NT2/D1 (cell line): ENCODE measurements at regions not wholly inside any gene's neighbourhood (a gene's known extent, or its start where the extent isn't known, plus 50 kb on each side); places are given as distances from the start of the nearest gene placed in this dataset.
"Not testable (repeated sequence)": the region's sequence is repeated elsewhere in the genome, so short reads cannot be mapped to it uniquely, and the experiment has no call there.

Source experiments
- DNase-seq: peaks from one replicate; pipeline ENCODE4 v3.0.0-alpha.2; 2011; ENCODE audit warnings: low read depth, low spot score
- H3K27me3 ChIP-seq: 2 replicates; pipeline ENCODE4 v1.6.0; 2011; ENCODE audit warnings: mild to moderate bottlenecking; ENCODE audit not compliant: insufficient read length, insufficient read depth
- H3K36me3 ChIP-seq: 2 replicates; pipeline ENCODE4 v1.6.1; 2011; ENCODE audit warnings: mild to moderate bottlenecking, low read length, mixed read lengths; ENCODE audit not compliant: insufficient read depth, insufficient read length
- H3K4me1 ChIP-seq: 2 replicates; pipeline ENCODE4 v1.5.1; 2011; ENCODE audit not compliant: insufficient read depth, insufficient read length
- H3K4me3 ChIP-seq: 2 replicates; pipeline ENCODE4 v1.5.1; 2011; ENCODE audit warnings: low read depth; ENCODE audit not compliant: insufficient read length
- H3K9ac ChIP-seq: 2 replicates; pipeline ENCODE4 v1.6.0; 2011; ENCODE audit warnings: low read depth; ENCODE audit not compliant: insufficient read length
- H3K9me3 ChIP-seq: 2 replicates; pipeline ENCODE4 v1.5.1; 2011; ENCODE audit warnings: mild to moderate bottlenecking, low read length; ENCODE audit not compliant: insufficient read depth
- SUZ12 ChIP-seq: IDR thresholded peaks from 2 replicates; pipeline ENCODE4 v1.6.1; 2011; ENCODE audit not compliant: insufficient read length, insufficient read depth; ENCODE audit errors: extremely low read depth
- YY1 ChIP-seq: IDR thresholded peaks from 2 replicates; pipeline ENCODE4 v1.6.1; 2011; ENCODE audit not compliant: insufficient read length, insufficient read depth
- ZNF274 ChIP-seq: IDR thresholded peaks from 2 replicates; pipeline ENCODE4 v1.6.1; 2011; ENCODE audit warnings: mild to moderate bottlenecking, low read depth, low read length

DNA sequence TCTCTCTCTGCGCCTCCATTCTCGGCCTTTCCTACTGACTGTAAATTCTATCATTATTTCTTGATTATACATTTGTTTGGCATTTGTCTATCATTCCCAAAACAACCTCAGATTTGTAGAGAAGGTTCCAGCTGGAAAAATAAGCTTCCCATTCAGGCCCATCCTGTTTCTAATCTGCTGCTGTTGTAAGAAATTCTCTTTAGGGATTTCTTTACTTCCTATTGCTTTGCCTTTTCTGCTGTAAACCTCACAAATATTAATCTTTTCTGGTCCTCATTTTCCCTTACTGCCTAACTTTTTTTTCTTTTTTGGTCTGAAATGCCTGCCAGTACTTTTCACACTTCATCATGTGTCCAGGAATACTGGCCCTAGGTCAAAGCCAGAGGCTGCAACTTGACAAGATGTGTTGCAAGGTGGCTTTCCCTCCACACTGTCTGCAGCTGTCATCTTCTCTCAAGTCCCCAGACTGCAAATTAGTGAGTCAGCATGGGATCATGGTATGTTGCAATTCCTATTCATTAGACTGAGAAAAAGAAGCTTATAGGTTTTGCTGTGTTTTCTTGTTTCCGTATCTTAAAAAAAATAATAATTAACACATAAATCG lies 858.7 kb upstream of the CHORDC1 start:
- no peak overlapping the region for H3K4me3 ChIP-seq
- H3K4me1 ChIP-seq = no peaks in the 10 kb centered on the region
- no peaks in the 10 kb centered on the region for H3K36me3 ChIP-seq
- no peak overlapping the region for H3K9ac ChIP-seq
- H3K9me3 ChIP-seq = no peaks in the 10 kb centered on the region
- H3K27me3 ChIP-seq = no peaks in the 10 kb centered on the region
- no peak for TF ChIP-seq SUZ12
- no peak for TF ChIP-seq ZNF274
- no peak for TF ChIP-seq YY1
- DNase-seq = peak; percentile 9

DNA sequence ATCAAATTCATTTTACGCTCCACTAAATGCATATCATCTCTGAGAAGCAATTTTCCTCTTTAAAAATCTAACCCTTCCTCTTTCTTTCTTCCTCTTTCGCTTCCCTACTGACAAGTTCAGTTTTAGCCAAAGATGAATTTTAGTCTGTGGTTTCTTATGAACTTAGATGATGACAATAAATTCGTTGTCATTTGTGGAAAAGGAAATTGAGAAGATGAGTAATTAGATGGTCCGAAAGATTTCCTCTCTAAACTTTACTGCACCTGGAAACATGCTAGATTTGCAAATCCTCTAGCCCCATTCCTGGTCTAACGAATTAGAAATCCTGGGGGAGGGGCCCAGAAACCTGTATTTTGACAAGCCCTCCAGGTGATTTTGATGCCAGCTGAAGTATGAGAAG lies 855.4 kb upstream of the CHORDC1 start:
- TF ChIP-seq SUZ12 (no peak), YY1 (no peak), ZNF274 (no peak)
- H3K27me3 ChIP-seq = no peaks in the 10 kb centered on the region
- H3K9ac ChIP-seq = no peak overlapping the region
- H3K4me3 ChIP-seq = no peak overlapping the region
- no peaks in the 10 kb centered on the region for H3K9me3 ChIP-seq
- DNase-seq = no peak
- H3K4me1 ChIP-seq = no peaks in the 10 kb centered on the region
- H3K36me3 ChIP-seq = no peaks in the 10 kb centered on the region

DNA sequence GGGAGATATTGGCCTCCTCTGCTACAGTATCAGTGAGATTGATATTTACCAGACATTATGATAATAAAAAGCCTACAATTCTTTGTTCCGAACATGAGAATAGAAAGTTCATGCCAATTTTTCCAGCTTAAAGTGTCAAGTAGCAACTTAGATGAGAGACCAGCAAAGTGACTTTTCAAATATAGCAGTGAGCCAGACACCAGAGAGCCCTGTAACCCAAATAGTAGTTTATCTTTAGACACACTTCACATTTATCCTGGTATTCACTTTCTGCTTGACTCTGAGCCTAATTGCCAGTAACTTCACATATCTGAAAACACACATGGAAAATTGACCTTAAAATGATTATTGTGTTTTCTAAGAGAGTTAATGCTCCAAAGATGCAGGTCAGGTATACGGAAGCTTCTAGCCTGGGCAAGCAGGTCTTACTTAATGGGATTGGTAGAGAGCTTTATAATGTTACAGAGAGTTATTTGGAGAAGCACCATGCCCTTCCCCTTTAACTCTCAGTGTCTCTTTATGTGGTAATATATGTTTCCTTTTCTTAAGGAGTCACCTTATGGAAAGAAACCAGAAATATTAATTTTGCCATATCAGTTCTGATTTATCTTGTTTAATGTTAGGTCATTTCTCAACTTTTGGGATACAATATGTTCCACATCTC lies 852.3 kb upstream of the CHORDC1 start:
- Histone ChIP-seq H3K9me3 (no peaks in the 10 kb centered on the region), H3K36me3 (no peaks in the 10 kb centered on the region), H3K4me1 (no peaks in the 10 kb centered on the region), H3K4me3 (no peak overlapping the region), H3K9ac (no peak overlapping the region), H3K27me3 (no peaks in the 10 kb centered on the region)
- no peak for TF ChIP-seq ZNF274
- no peak for TF ChIP-seq YY1
- no peak for TF ChIP-seq SUZ12
- no peak for DNase-seq

DNA sequence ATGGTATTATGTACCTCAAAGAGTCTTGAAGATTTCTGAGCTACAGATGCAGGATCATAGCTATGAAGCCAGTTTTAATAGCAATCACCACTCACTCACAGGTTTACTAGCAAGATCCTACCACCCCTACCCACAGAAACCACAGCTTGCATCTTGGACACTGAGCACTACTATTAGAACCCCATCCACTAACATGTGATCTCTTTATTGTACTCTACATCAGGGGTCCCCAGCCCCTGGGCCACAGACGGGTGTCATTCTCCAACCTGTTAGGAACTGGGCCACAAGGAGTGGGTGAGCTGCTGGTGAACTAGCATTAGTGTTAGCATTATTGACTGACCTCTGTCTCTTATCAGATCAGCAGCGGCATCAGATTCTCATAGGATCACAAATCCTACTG lies 844.8 kb upstream of the CHORDC1 start:
- Histone ChIP-seq H3K36me3 (no peaks in the 10 kb centered on the region), H3K27me3 (no peaks in the 10 kb centered on the region), H3K4me3 (no peak overlapping the region), H3K9ac (no peak overlapping the region), H3K4me1 (no peaks in the 10 kb centered on the region), H3K9me3 (no peaks in the 10 kb centered on the region)
- DNase-seq = no peak
- no peak for TF ChIP-seq YY1

DNA sequence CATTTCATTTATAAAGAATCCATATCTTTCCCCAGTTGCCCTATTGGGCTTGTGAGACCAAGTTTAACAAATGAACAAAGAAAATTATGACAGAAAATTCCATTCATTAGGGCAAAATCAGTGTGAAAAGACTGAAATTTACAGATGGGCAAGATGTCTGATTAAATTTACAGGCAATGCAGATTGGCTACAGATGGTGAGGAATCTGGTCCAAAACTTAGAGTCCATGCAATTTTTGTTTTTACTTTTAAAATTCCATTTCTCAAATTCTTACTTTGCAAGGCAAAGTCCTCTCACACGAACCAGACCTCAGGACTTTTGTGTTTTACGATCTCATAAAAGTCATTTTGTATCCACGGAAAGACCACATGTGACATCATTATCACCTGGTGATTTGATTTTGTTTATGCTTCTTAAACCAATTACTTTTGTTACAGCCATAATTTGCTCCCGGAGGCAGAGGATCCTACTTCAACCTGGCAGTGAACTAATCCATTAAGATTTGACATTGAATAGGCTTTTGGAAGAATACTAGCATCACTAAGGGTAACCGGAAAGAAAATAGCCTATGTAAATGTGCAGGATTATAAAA lies 843.7 kb upstream of the CHORDC1 start:
- no peaks in the 10 kb centered on the region for H3K9me3 ChIP-seq
- H3K4me1 ChIP-seq = no peaks in the 10 kb centered on the region
- H3K27me3 ChIP-seq = no peaks in the 10 kb centered on the region
- H3K4me3 ChIP-seq = no peak overlapping the region
- no peaks in the 10 kb centered on the region for H3K36me3 ChIP-seq
- no peak overlapping the region for H3K9ac ChIP-seq
- no peak for DNase-seq
- TF ChIP-seq SUZ12 = no peak
- TF ChIP-seq YY1 = no peak
- TF ChIP-seq ZNF274 = no peak

DNA sequence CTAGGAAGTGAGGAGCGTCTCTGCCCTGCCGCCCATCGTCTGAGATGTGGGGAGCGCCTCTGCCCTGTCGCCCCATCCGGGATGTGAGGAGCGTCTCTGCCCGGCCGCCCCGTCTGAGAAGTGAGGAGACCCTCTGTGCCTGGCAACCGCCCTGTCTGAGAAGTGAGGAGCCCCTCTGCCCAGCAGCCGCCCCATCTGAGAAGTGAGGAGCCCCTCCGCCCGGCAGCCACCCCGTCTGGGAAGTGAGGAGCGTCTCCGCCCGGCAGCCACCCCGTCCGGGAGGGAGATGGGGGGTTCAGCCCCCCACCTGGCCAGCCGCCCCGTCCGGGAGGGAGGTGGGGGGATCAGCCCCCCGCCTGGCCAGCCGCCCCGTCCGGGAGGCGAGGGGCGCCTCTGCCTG lies 840.5 kb upstream of the CHORDC1 start:
- not testable (repeated sequence) for H3K36me3 ChIP-seq, H3K4me1 ChIP-seq, DNase-seq, H3K9me3 ChIP-seq, H3K9ac ChIP-seq, H3K27me3 ChIP-seq, H3K4me3 ChIP-seq

DNA sequence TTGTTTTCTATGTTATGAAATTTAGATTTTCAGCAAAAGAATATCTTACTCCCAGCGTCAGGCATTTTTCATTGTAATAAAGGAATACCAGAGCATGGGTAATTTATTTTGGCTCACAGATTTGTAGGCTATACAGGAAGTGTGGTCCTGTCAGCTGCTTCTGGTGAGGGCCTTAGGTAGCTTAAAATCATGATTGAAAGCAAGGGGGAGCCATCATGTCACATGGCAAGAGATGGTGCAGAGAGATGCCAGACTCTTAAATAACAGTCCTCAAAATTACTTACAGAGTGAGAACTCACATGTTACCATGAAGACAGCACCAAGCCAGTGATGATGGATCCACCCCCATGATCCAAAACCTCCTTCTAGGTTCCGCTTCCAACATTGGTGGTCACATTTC lies 825.0 kb upstream of the CHORDC1 start:
- H3K27me3 ChIP-seq = no peaks in the 10 kb centered on the region
- H3K4me3 ChIP-seq = no peak overlapping the region
- TF ChIP-seq SUZ12 (no peak), ZNF274 (no peak), YY1 (no peak)
- no peaks in the 10 kb centered on the region for H3K4me1 ChIP-seq
- no peaks in the 10 kb centered on the region for H3K36me3 ChIP-seq
- no peaks in the 10 kb centered on the region for H3K9me3 ChIP-seq
- H3K9ac ChIP-seq = no peak overlapping the region
- no peak for DNase-seq
